ENCODE measurements at regions not wholly inside any gene's neighbourhood (a gene's known extent, or its start where the extent isn't known, plus 50 kb on each side); places are given as distances from the start of the nearest gene placed in this dataset.

- no peak for DNase-seq (ENCODE audit: low spot score)
Observed at GRCh38 chr6:77403424-77403823, 59.9 kb downstream of the HTR1B start.

GRCh38 chr6:77401231-77401630 lies 62.1 kb downstream of the HTR1B start:
- DNase-seq (ENCODE audit: low spot score) = no peak

GRCh38 chr6:77397561-77397960 lies 65.7 kb downstream of the HTR1B start:
- DNase-seq (ENCODE audit: low spot score) = no peak

GRCh38 chr6:77389402-77389801 lies 73.9 kb downstream of the HTR1B start:
- no peak for DNase-seq (ENCODE audit: low spot score)

GRCh38 chr6:77383026-77383425 lies 80.3 kb downstream of the HTR1B start:
- no peak for DNase-seq (ENCODE audit: low spot score)

GRCh38 chr6:77373955-77374354 lies 89.3 kb downstream of the HTR1B start:
- DNase-seq (ENCODE audit: low spot score) = no peak

- DNase-seq (ENCODE audit: low spot score) = no peak
Observed at GRCh38 chr6:77371748-77372147, 91.5 kb downstream of the HTR1B start.

- no peak for DNase-seq (ENCODE audit: low spot score)
Observed at GRCh38 chr6:77368660-77369313, 94.5 kb downstream of the HTR1B start.

GRCh38 chr6:77366798-77367197 lies 96.5 kb downstream of the HTR1B start:
- DNase-seq (ENCODE audit: low spot score) = no peak

- DNase-seq (ENCODE audit: low spot score) = no peak
Observed at GRCh38 chr6:77363702-77364101, 99.6 kb downstream of the HTR1B start.

GRCh38 chr6:77362055-77362454 lies 101.2 kb downstream of the HTR1B start:
- DNase-seq (ENCODE audit: low spot score) = no peak

- no peak for DNase-seq (ENCODE audit: low spot score)
Observed at GRCh38 chr6:77361018-77361417, 102.3 kb downstream of the HTR1B start.

GRCh38 chr6:77356821-77357220 lies 106.5 kb downstream of the HTR1B start:
- DNase-seq (ENCODE audit: low spot score) = no peak

GRCh38 chr6:77354581-77354980 lies 108.7 kb downstream of the HTR1B start:
- DNase-seq (ENCODE audit: low spot score) = no peak

GRCh38 chr6:77353129-77353528 lies 110.2 kb downstream of the HTR1B start:
- DNase-seq (ENCODE audit: low spot score) = no peak

GRCh38 chr6:77341058-77341986 lies 122.0 kb downstream of the HTR1B start:
- DNase-seq (ENCODE audit: low spot score) = no peak

GRCh38 chr6:77340331-77340730 lies 123.0 kb downstream of the HTR1B start:
- DNase-seq (ENCODE audit: low spot score) = no peak

- no peak for DNase-seq (ENCODE audit: low spot score)
Observed at GRCh38 chr6:77339926-77340325, 123.4 kb downstream of the HTR1B start.

- no peak for DNase-seq (ENCODE audit: low spot score)
Observed at GRCh38 chr6:77337392-77337791, 125.9 kb downstream of the HTR1B start.

- DNase-seq (ENCODE audit: low spot score) = no peak
Observed at GRCh38 chr6:77334093-77334492, 129.2 kb downstream of the HTR1B start.

GRCh38 chr6:77332915-77333623 lies 130.2 kb downstream of the HTR1B start:
- DNase-seq (ENCODE audit: low spot score) = no peak

- no peak for DNase-seq (ENCODE audit: low spot score)
Observed at GRCh38 chr6:77326711-77327110, 136.6 kb downstream of the HTR1B start.

Measured in mesenteric fat pad (tissue), 1 donor.